Fibroblast of lung (primary cell): ENCODE measurements at regions not wholly inside any gene's neighbourhood (a gene's known extent, or its start where the extent isn't known, plus 50 kb on each side); places are given as distances from the start of the nearest gene placed in this dataset.
"Not testable (repeated sequence)": the region's sequence is repeated elsewhere in the genome, so short reads cannot be mapped to it uniquely, and the experiment has no call there.

Experiments
- DNase-seq, 2 donors: peaks; one replicate each; pipeline versions ENCODE4 v3.0.0 to v3.0.0-alpha.2; 2010; ENCODE audit warnings: low read depth in 2 of 2
- H2AFZ ChIP-seq: 2 replicates; pipeline ENCODE4 v1.5.1; 2012; ENCODE audit warnings: low read length, control low read depth, inconsistent platforms
- H3K27ac ChIP-seq: 2 replicates; pipeline ENCODE4 v1.5.1; 2011; ENCODE audit warnings: low read length, control low read depth; ENCODE audit not compliant: insufficient read depth
- H3K27me3 ChIP-seq: 2 replicates; pipeline ENCODE4 v1.5.1; 2011; ENCODE audit warnings: mild to moderate bottlenecking, low read length; ENCODE audit not compliant: control insufficient read depth, insufficient read depth
- H3K36me3 ChIP-seq: 2 replicates; pipeline ENCODE4 v1.5.1; 2011; ENCODE audit warnings: low read length; ENCODE audit not compliant: control insufficient read depth, insufficient read depth
- H3K4me1 ChIP-seq: 2 replicates; pipeline ENCODE4 v1.5.1; 2011; ENCODE audit warnings: low read length; ENCODE audit not compliant: control insufficient read depth, insufficient read depth; ENCODE audit errors: extremely low read depth
- H3K4me2 ChIP-seq: 2 replicates; pipeline ENCODE4 v1.5.1; 2011; ENCODE audit warnings: low read length, control low read depth; ENCODE audit not compliant: insufficient read depth; ENCODE audit errors: extremely low read depth
- H3K4me3 ChIP-seq, 4 experiments: fragments of 200-600 bp in 1 of 4; sonication (generic) in 1 of 4; replicated peaks in 1 of 4; 2 replicates each; pipeline ENCODE4 v1.5.1; 2011 to 2016; ENCODE audit warnings: low read length in 4 of 4, low read depth in 3 of 4, mild to moderate bottlenecking in 3 of 4, control low read depth in 2 of 4, inconsistent platforms in 1 of 4, mixed read lengths in 1 of 4; ENCODE audit not compliant: insufficient read depth in 1 of 4; ENCODE audit errors: control extremely low read depth in 1 of 4
- H3K79me2 ChIP-seq: 2 replicates; pipeline ENCODE4 v1.5.1; 2012; ENCODE audit warnings: mild to moderate bottlenecking, low read length, inconsistent platforms; ENCODE audit not compliant: control insufficient read depth, insufficient read depth
- H3K9ac ChIP-seq: 2 replicates; pipeline ENCODE4 v1.5.1; 2011; ENCODE audit warnings: mild to moderate bottlenecking, low read length, control low read depth; ENCODE audit not compliant: insufficient read depth
- H3K9me3 ChIP-seq: 2 replicates; pipeline ENCODE4 v1.5.1; 2012; ENCODE audit warnings: low read depth, low read length; ENCODE audit not compliant: control insufficient read depth, insufficient read depth
- H4K20me1 ChIP-seq: 2 replicates; pipeline ENCODE4 v1.5.1; 2011; ENCODE audit warnings: low read length; ENCODE audit not compliant: control insufficient read depth, insufficient read depth; ENCODE audit errors: extremely low read depth
- CTCF ChIP-seq, 2 donors: IDR thresholded peaks in 1 of 2; conservative IDR thresholded peaks in 1 of 2; 1 replicate in 1 of 2; 2 replicates in 1 of 2; pipeline ENCODE4 v1.5.1; 2011 to 2012; ENCODE audit warnings: low read length in 2 of 2, control low read depth in 1 of 2, inconsistent platforms in 1 of 2, low read depth in 1 of 2, mild to moderate bottlenecking in 1 of 2
- EZH2 ChIP-seq: IDR thresholded peaks from 2 replicates; pipeline ENCODE4 v1.5.1; 2012; ENCODE audit warnings: low read length, control low read depth, mild to moderate bottlenecking; ENCODE audit errors: missing control alignments

GRCh38 chr2:89823556-89823955 is 1132.1 kb downstream of the RPIA start:
- Histone ChIP-seq H3K9ac (no peak overlapping the region), H3K4me2 (no peak overlapping the region), H3K79me2 (no peaks in the 10 kb centered on the region), H3K4me3 (no peak overlapping the region), H3K27ac (no peak overlapping the region), H3K4me1 (no peaks in the 10 kb centered on the region), H3K27me3 (no peaks in the 10 kb centered on the region), H3K9me3 (peaks cover 19% of the 10 kb centered on the region), H4K20me1 (no peaks in the 10 kb centered on the region), H3K36me3 (no peaks in the 10 kb centered on the region), H2AFZ (no peak overlapping the region)
- no peak for TF ChIP-seq CTCF (conservative IDR thresholded peaks at IDR 0.05 in 1 of 2, IDR thresholded peaks at IDR 0.05 in 1 of 2; ENCODE audit: low read depth in 1 of 2, low read length in 2 of 2)
- TF ChIP-seq EZH2, result no peak
- no peak for DNase-seq

GRCh38 chr2:89825034-89825433 is 1133.6 kb downstream of the RPIA start:
- TF ChIP-seq CTCF (conservative IDR thresholded peaks at IDR 0.05 in 1 of 2, IDR thresholded peaks at IDR 0.05 in 1 of 2; ENCODE audit: low read depth in 1 of 2, low read length in 2 of 2) (no peak), EZH2 (no peak)
- H3K4me1 ChIP-seq, result no peaks in the 10 kb centered on the region
- H4K20me1 ChIP-seq, result no peaks in the 10 kb centered on the region
- H3K79me2 ChIP-seq, result no peaks in the 10 kb centered on the region
- H3K36me3 ChIP-seq, result no peaks in the 10 kb centered on the region
- no peak overlapping the region for H3K4me2 ChIP-seq
- H2AFZ ChIP-seq, result no peak overlapping the region
- no peak overlapping the region for H3K27ac ChIP-seq
- H3K9ac ChIP-seq, result no peak overlapping the region
- no peak overlapping the region for H3K4me3 ChIP-seq
- no peaks in the 10 kb centered on the region for H3K27me3 ChIP-seq
- no peak for DNase-seq
- peaks cover 13% of the 10 kb centered on the region for H3K9me3 ChIP-seq

- H3K36me3 ChIP-seq, H3K27ac ChIP-seq, H3K9ac ChIP-seq, H3K4me3 ChIP-seq, H3K4me1 ChIP-seq, H3K4me2 ChIP-seq, H3K27me3 ChIP-seq, H4K20me1 ChIP-seq, H2AFZ ChIP-seq, DNase-seq, H3K79me2 ChIP-seq: not testable (repeated sequence)
- peaks cover 13% of the 10 kb centered on the region for H3K9me3 ChIP-seq
Observed at GRCh38 chr2:89826741-89827140, 1135.3 kb downstream of the RPIA start.

- not testable (repeated sequence) for H3K4me2 ChIP-seq, H3K79me2 ChIP-seq, H4K20me1 ChIP-seq, DNase-seq, H2AFZ ChIP-seq, H3K27ac ChIP-seq, H3K4me3 ChIP-seq, H3K4me1 ChIP-seq, H3K36me3 ChIP-seq, H3K27me3 ChIP-seq, H3K9ac ChIP-seq
- peaks cover 17% of the 10 kb centered on the region for H3K9me3 ChIP-seq
Observed at GRCh38 chr2:89827829-89828228, 1136.4 kb downstream of the RPIA start.

GRCh38 chr2:89828416-89828815 is 1136.9 kb downstream of the RPIA start:
- not testable (repeated sequence) for H3K79me2 ChIP-seq, H3K27me3 ChIP-seq, H3K27ac ChIP-seq, DNase-seq, H3K9ac ChIP-seq, H3K4me1 ChIP-seq, H3K4me3 ChIP-seq, H2AFZ ChIP-seq, H4K20me1 ChIP-seq, H3K36me3 ChIP-seq, H3K4me2 ChIP-seq
- H3K9me3 ChIP-seq, result peaks cover 17% of the 10 kb centered on the region
